SKM-1 treated with dmso at 0.1 percent for 144 hours (cell line): ENCODE measurements at regions not wholly inside any gene's neighbourhood (a gene's known extent, or its start where the extent isn't known, plus 50 kb on each side); places are given as distances from the start of the nearest gene placed in this dataset.

Experiments used
- DNase-seq: peaks from one replicate; lab custom pipeline; 2025; ENCODE audit not compliant: unreplicated experiment; lab: John Stamatoyannopoulos, UW

DNA sequence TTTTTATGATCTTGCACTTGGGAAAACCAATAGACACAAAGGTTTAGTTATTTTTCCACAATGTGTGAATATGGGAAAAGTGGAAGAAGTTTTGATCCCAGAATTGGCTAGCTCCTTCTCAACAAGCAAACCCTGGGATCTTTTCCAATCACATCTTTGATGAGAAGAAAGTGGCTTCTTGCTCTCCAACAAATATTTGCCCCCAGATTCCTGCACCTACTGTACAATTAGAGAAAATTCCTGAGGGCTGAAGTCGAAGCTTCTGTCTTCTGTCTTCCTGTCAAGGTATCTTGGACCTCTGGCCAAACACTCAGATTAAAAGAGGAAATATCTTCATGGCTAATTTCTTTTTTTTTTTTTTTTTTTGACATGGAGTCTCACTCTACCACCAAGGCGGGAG, 113.1 kb upstream of the SLC45A1 start:
- no peak for DNase-seq

DNA sequence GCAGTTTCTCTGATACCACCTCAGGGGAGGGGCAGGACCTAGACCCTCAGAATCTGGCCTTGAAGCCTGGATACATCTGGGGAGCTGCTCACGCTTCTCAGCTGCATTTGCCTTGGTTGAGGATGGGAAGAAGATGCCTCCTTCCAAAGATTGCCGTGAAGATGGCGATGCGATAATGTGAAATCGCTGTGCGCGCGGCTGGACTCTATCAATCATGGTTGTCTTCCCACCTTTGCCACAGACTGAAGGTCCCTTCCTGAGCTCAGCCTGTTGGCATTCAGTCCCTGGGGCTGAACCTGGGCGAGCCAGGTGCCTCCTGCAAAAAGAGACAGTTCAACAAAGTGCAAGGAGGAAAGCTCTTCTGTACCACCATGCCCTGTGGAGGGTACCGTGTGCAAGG, 114.4 kb upstream of the SLC45A1 start:
- DNase-seq = no peak

- no peak for DNase-seq
These were observed 114.9 kb upstream of the SLC45A1 start for GRCh38 chr1:8203056-8203455.

- no peak for DNase-seq
These were observed 115.6 kb upstream of the SLC45A1 start for GRCh38 chr1:8202182-8202905.

GRCh38 chr1:8201331-8201861, 116.5 kb upstream of the SLC45A1 start:
- DNase-seq = no peak

GRCh38 chr1:8200317-8201115, 117.4 kb upstream of the SLC45A1 start:
- no peak for DNase-seq

DNA sequence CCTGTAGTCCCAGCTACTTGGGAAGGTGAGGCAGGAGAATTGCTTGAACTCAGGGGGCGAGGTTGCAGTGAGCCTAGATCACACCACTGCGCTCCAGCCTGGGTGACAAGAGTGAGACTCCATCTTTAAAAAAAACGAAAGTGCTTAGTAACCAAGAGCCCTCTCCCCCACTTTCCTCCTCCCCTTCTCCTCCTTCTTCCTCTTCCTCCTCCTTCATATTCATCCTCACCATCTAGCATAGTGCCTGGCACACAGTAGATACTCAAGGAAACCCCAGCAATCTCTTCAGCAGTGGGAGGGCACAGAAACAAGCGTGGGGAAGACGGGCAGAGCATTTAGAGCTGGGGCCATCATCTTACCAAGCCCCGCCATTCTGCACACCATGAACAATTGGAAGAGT, 119.4 kb upstream of the SLC45A1 start:
- peak; percentile 2 for DNase-seq

GRCh38 chr1:8197493-8198282, 120.2 kb upstream of the SLC45A1 start:
- DNase-seq = no peak

GRCh38 chr1:8194481-8195227, 123.3 kb upstream of the SLC45A1 start:
- no peak for DNase-seq

DNA sequence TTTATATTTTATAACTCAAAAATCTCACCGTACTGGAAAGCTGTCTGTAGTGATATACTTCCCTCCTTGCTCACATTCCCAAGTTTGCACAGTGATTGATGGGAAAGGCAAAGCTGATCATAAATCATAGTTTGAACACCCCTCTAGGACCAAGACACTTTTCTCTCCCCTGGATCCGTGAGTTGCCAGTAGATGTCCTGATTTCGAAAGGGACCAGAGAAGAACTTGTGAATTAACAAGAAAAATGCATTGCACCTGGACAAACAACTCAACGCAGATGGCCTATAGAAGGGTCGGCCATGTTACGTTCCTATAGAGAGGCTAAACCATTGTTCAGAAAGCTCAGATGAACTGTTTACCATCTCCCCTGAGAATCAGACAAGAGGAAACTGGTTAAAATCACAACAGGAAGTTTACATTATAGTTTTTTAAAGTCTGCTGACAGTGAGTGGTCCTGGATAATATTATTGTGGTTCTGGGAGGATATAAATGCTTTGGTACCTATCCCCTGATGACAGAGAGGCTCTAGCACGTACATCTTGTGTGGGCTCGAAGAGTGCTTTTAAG, 124.0 kb upstream of the SLC45A1 start:
- DNase-seq = no peak

GRCh38 chr1:8191474-8191873, 126.4 kb upstream of the SLC45A1 start:
- no peak for DNase-seq

DNA sequence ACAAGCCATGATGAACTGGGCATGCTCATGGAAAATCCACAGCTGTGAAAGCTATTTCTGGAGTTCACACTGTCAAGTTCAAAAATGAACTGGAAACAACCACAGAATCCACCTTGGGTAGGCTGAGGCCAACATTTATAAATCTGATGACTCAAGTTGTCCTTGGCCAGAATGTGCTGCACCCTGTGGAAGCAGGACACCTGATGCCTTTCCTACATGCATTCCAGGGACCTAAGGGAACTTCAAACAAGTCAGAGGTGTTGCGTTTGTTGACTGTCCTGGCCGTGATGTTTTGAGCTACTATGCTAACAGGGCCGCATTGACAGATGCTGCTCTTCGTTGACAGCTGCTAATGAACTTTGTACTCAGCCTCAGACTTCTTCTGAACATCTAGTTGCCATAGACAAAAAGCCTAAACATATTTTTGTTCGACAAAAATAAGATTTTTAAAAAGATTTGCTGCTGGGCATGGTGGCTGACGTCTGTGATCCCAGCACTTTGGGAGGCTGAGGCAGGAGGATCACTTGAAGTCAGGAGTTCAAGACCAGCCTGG, 127.9 kb upstream of the SLC45A1 start:
- DNase-seq = no peak

DNA sequence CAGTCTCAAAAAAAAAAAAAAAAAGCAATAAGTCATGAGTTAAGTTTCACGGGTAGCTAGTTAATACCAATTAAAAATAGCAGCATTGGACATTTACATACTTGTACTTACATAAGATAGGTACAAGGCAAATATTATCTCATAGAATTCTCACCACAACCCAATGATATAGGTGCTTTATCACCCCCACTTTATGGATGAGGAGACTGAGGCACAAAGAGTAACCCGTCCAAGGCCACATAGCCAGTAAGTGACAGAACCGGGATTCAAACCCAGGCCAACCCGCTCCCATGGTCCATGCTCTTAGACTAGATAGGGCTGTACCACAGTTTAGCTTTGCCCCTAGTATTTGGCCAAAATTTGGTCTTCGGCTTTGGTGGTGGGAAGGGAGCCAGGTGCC, 132.5 kb upstream of the SLC45A1 start:
- DNase-seq = no peak

DNA sequence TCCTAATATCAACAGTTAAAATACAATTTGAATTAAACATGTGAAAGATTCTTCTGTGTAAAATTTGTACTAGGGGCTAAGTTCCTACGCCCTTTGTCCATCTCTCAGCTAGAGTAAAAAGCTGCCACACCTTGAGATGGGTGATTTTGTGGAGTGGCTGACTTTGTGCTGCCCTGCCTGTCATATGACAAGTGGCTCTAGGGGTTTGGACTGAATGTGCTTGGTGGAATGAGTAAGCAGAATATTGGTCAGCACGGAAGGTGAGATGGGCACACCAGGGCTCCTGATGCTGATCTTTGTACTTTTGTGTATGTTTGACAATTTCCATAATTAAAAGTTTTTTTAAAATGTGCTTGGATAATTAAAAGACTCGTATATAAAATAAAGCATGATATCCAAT, 133.6 kb upstream of the SLC45A1 start:
- no peak for DNase-seq

DNA sequence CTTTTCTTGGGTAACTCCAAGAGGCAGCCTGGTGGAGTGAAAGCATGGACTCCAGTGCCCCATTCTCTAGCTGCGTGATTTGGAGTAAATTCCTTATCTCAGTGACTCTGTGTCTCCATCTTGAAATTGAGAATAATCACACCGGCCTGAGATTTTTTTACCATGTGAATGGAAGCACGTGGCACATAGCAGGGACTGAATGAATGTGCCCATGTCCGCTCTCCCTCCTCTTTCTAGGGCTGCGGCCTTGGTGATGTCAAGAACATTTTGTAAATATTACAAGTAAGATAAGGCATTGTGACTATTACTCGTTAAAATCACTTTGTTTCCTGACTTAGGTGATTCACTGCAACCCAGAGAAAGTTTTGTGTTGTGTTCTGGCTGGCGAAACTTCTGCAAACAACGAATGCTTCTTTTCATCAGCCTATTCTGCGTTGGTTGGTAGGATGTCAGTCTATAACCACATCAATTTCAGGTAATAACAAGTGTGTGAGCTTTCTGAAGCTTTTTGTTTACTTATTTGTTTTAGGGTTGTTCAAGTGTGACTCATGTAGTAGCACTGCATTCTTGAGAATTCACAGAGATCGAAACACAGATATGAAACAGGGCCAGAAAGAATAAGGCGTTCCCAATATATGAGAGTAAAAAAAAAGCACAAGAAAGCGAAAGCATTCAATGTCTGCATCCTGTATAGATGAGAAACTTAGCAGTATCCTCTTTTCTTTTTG, 135.7 kb upstream of the SLC45A1 start:
- DNase-seq = no peak

GRCh38 chr1:8179132-8179793, 138.7 kb upstream of the SLC45A1 start:
- no peak for DNase-seq

GRCh38 chr1:8176279-8176678, 141.6 kb upstream of the SLC45A1 start:
- no peak for DNase-seq

GRCh38 chr1:8174807-8175206, 143.1 kb upstream of the SLC45A1 start:
- DNase-seq = no peak
